ENCODE measurements at regions not wholly inside any gene's neighbourhood (a gene's known extent, or its start where the extent isn't known, plus 50 kb on each side); places are given as distances from the start of the nearest gene placed in this dataset.

- H3K27me3 Mint-ChIP-seq = no peaks in the 10 kb centered on the region
- ChIA-PET CTCF (no interaction called here), POLR2A (no interaction called here)
- H3K4me1 Mint-ChIP-seq = no peaks in the 10 kb centered on the region
- TF ChIP-seq, protein P1, sequence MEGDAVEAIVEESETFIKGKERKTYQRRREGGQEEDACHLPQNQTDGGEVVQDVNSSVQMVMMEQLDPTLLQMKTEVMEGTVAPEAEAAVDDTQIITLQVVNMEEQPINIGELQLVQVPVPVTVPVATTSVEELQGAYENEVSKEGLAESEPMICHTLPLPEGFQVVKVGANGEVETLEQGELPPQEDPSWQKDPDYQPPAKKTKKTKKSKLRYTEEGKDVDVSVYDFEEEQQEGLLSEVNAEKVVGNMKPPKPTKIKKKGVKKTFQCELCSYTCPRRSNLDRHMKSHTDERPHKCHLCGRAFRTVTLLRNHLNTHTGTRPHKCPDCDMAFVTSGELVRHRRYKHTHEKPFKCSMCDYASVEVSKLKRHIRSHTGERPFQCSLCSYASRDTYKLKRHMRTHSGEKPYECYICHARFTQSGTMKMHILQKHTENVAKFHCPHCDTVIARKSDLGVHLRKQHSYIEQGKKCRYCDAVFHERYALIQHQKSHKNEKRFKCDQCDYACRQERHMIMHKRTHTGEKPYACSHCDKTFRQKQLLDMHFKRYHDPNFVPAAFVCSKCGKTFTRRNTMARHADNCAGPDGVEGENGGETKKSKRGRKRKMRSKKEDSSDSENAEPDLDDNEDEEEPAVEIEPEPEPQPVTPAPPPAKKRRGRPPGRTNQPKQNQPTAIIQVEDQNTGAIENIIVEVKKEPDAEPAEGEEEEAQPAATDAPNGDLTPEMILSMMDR (IDR thresholded peaks at IDR 0.05) = no peak
- ATAC-seq (ENCODE audit: low read depth) = no peak
- no peaks in the 10 kb centered on the region for H3K9me3 Mint-ChIP-seq
- H3K4me3 Mint-ChIP-seq = no peak overlapping the region
- intact Hi-C loops (cut with micrococcal nuclease) = no loop called here
- no peak for DNase-seq
- no peak overlapping the region for H3K27ac Mint-ChIP-seq
- H3K36me3 Mint-ChIP-seq (ENCODE audit: low read depth) = no peaks in the 10 kb centered on the region
Observed at GRCh38 chr6:119603501-119603900, 253.9 kb upstream of the MAN1A1 start.

GRCh38 chr6:119602215-119603178 is 252.9 kb upstream of the MAN1A1 start:
- ChIA-PET POLR2A (no interaction called here), CTCF (no interaction called here)
- Mint-ChIP-seq H3K27me3 (no peaks in the 10 kb centered on the region), H3K4me1 (no peaks in the 10 kb centered on the region), H3K4me3 (no peak overlapping the region), H3K27ac (no peak overlapping the region), H3K36me3 (ENCODE audit: low read depth) (no peaks in the 10 kb centered on the region), H3K9me3 (peaks cover 2% of the 10 kb centered on the region)
- ATAC-seq (ENCODE audit: low read depth) (no peak), DNase-seq (no peak)
- TF ChIP-seq, protein P1 (IDR thresholded peaks at IDR 0.05) = no peak
- intact Hi-C loops (cut with micrococcal nuclease) = no loop called here

GRCh38 chr6:119598883-119599282 is 249.3 kb upstream of the MAN1A1 start:
- Mint-ChIP-seq H3K4me3 (no peak overlapping the region), H3K4me1 (no peaks in the 10 kb centered on the region), H3K36me3 (ENCODE audit: low read depth) (no peaks in the 10 kb centered on the region), H3K9me3 (peaks cover 2% of the 10 kb centered on the region), H3K27ac (no peak overlapping the region), H3K27me3 (no peaks in the 10 kb centered on the region)
- intact Hi-C loops (cut with micrococcal nuclease) = no loop called here
- TF ChIP-seq, protein P1 (IDR thresholded peaks at IDR 0.05) = no peak
- ChIA-PET POLR2A (no interaction called here), CTCF (no interaction called here)
- ATAC-seq (ENCODE audit: low read depth) (no peak), DNase-seq (no peak)

- no peaks in the 10 kb centered on the region for H3K27me3 Mint-ChIP-seq
- peaks cover 2% of the 10 kb centered on the region for H3K9me3 Mint-ChIP-seq
- TF ChIP-seq, protein P1 (IDR thresholded peaks at IDR 0.05) = no peak
- no peaks in the 10 kb centered on the region for H3K36me3 Mint-ChIP-seq (ENCODE audit: low read depth)
- no peaks in the 10 kb centered on the region for H3K4me1 Mint-ChIP-seq
- ChIA-PET POLR2A (no interaction called here), CTCF (no interaction called here)
- intact Hi-C loops (cut with micrococcal nuclease) = no loop called here
- H3K4me3 Mint-ChIP-seq = no peak overlapping the region
- no peak overlapping the region for H3K27ac Mint-ChIP-seq
- no peak for DNase-seq
- ATAC-seq (ENCODE audit: low read depth) = no peak
Observed at GRCh38 chr6:119594907-119595306, 245.3 kb upstream of the MAN1A1 start.

DNA sequence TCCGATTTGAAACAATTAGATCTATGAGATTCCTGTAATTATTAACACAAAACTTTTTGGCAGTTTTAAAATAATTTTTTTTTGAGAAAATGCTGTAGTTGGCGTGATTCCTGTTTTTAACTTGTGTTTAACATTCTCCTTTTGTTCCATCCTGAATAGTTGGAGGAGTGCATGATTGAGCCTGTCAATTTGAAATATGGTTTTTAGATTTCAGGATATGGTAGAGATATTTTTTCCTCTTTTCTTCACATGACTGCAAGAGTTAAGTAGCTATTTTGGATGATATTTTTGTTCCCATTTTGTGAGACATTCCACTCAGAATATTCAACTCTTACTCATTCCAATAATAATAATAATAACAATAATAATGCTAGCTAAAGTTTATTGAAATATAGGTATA is 241.7 kb upstream of the MAN1A1 start:
- H3K36me3 Mint-ChIP-seq (ENCODE audit: low read depth) = no peaks in the 10 kb centered on the region

More for the DNA sequence above, 241.7 kb upstream of the MAN1A1 start:
- no peaks in the 10 kb centered on the region for H3K27me3 Mint-ChIP-seq
- TF ChIP-seq, protein P1 (IDR thresholded peaks at IDR 0.05) = no peak
- ATAC-seq (ENCODE audit: low read depth) = no peak
- H3K4me1 Mint-ChIP-seq = peaks cover 12% of the 10 kb centered on the region
- intact Hi-C loops (cut with micrococcal nuclease) = no loop called here
- H3K9me3 Mint-ChIP-seq = no peaks in the 10 kb centered on the region
- no peak for DNase-seq
- ChIA-PET CTCF (no interaction called here), POLR2A (no interaction called here)
- no peak overlapping the region for H3K27ac Mint-ChIP-seq
- H3K4me3 Mint-ChIP-seq = no peak overlapping the region
